A549 (cell line): ENCODE measurements at regions not wholly inside any gene's neighbourhood (a gene's known extent, or its start where the extent isn't known, plus 50 kb on each side); places are given as distances from the start of the nearest gene placed in this dataset.

Experiments used
- ATAC-seq, 2 experiments: fragments of 200-7000 bp in 1 of 2; fragments of >200 bp in 1 of 2; cut with Nextera tagmentation in 1 of 2; cut with Tn5 transposase in 1 of 2; 3 replicates each; pipeline versions ENCODE4 v1.8.0 to v1.9.1; 2018 to 2020; ENCODE audit warnings: mild to moderate bottlenecking in 1 of 2, moderate library complexity in 1 of 2
- CTCF ChIA-PET: fragments of 300-600 bp; sonication (Branson Sonifier 250); formaldehyde crosslinking; extraction: SDS; loops from one replicate; lab custom pipeline; 2021; ENCODE audit warnings: antibody characterized with exemption, inconsistent platforms; lab: Yijun Ruan, JAX
- POLR2A ChIA-PET: fragments of 350-600 bp; formaldehyde crosslinking; extraction: SDS; loops from one replicate; lab custom pipeline; 2021; ENCODE audit warnings: antibody characterized with exemption, inconsistent platforms; lab: Yijun Ruan, JAX
- DNase-seq, 2 experiments: peaks; one replicate each; pipeline versions ENCODE4 v3.0.0 to v3.0.0-alpha.2; 2011 to 2016; ENCODE audit warnings: low read depth in 1 of 2, low spot score in 1 of 2
- FAIRE-seq: peaks from 2 replicates; lab custom pipeline; 2011; peaks lifted over from hg19 to GRCh38; lab: Jason Lieb, UNC
- H3K27ac ChIP-seq, 2 experiments: fragments of >200 bp; sonication (Bioruptor Twin); formaldehyde crosslinking; 3 replicates each; pipeline ENCODE4 v1.5.1; 2016 to 2017
- H3K4me1 ChIP-seq: fragments of >200 bp; sonication (Bioruptor Twin); formaldehyde crosslinking; 3 replicates; pipeline ENCODE4 v1.6.1; 2016
- H3K4me2 ChIP-seq: fragments of >200 bp; sonication (Bioruptor Twin); formaldehyde crosslinking; 3 replicates; pipeline ENCODE4 v1.6.1; 2016
- H3K4me3 ChIP-seq: fragments of >200 bp; sonication (Bioruptor Twin); formaldehyde crosslinking; 3 replicates; pipeline ENCODE4 v1.5.1; 2016
- H3K9me3 ChIP-seq: fragments of >200 bp; sonication (Bioruptor Twin); formaldehyde crosslinking; 3 replicates; pipeline ENCODE4 v1.6.1; 2016
- CHD4 ChIP-seq: fragments of 200-600 bp; sonication (generic); IDR thresholded peaks from 2 replicates; pipeline ENCODE4 v1.6.1; 2016; ENCODE audit warnings: antibody characterized with exemption, mild to moderate bottlenecking, borderline replicate concordance
- EHF ChIP-seq: fragments of 250-450 bp; sonication (Bioruptor Pico); IDR thresholded peaks from 2 replicates; pipeline ENCODE4 v1.5.0; 2020; ENCODE audit warnings: mild to moderate bottlenecking
- EP300 ChIP-seq, 2 experiments: fragments of >200 bp; sonication (Bioruptor Twin); formaldehyde crosslinking; IDR thresholded peaks; 2 replicates in 1 of 2; 3 replicates in 1 of 2; pipeline ENCODE4 v1.6.1; 2016 to 2017
- FOSL2 ChIP-seq, 2 experiments: fragments of 450-650 bp in 1 of 2; fragments of >200 bp in 1 of 2; sonication (Bioruptor Twin) in 1 of 2; formaldehyde crosslinking; IDR thresholded peaks; 2 replicates each; pipeline versions ENCODE4 v1.5.0 to v1.6.1; 2016 to 2020; ENCODE audit warnings: mild to moderate bottlenecking in 1 of 2, moderate library complexity in 1 of 2
- GATA3 ChIP-seq: IDR thresholded peaks from 2 replicates; pipeline ENCODE4 v1.6.1; 2012; ENCODE audit warnings: borderline replicate concordance
- HOXB13 ChIP-seq: fragments of 250-450 bp; sonication (Bioruptor Pico); IDR thresholded peaks from 2 replicates; pipeline ENCODE4 v1.5.0; 2020; ENCODE audit warnings: low read depth, mild to moderate bottlenecking, moderate library complexity
- JUN ChIP-seq, 2 experiments: fragments of >200 bp; sonication (Bioruptor Twin); formaldehyde crosslinking; IDR thresholded peaks; 2 replicates in 1 of 2; 3 replicates in 1 of 2; pipeline ENCODE4 v1.6.1; 2016 to 2017
- JUNB ChIP-seq: fragments of >200 bp; sonication (Bioruptor Twin); formaldehyde crosslinking; IDR thresholded peaks from 2 replicates; pipeline ENCODE4 v1.6.1; 2016
- KDM1A ChIP-seq: fragments of 200-600 bp; sonication (generic); IDR thresholded peaks from 2 replicates; pipeline ENCODE4 v1.6.1; 2016; ENCODE audit warnings: low read depth, mild to moderate bottlenecking
- KDM5A ChIP-seq: fragments of 200-600 bp; sonication (generic); IDR thresholded peaks from 2 replicates; pipeline ENCODE4 v1.6.1; 2016; ENCODE audit warnings: antibody characterized with exemption, mild to moderate bottlenecking
- MAFK ChIP-seq: fragments of 450-650 bp; IDR thresholded peaks from 2 replicates; pipeline ENCODE4 v1.6.1; 2014; ENCODE audit not compliant: partially characterized antibody
- MAZ ChIP-seq: fragments of 150-350 bp; IDR thresholded peaks from 2 replicates; pipeline ENCODE4 v1.6.1; 2014; ENCODE audit warnings: antibody characterized with exemption, low read depth, low read length, borderline replicate concordance
- MYC ChIP-seq: IDR thresholded peaks from 2 replicates; pipeline ENCODE4 v1.6.1; 2012; ENCODE audit warnings: mild to moderate bottlenecking, inconsistent platforms, low read length, improper control_type of control experiment, borderline replicate concordance
- NFE2L2 ChIP-seq: fragments of 150-350 bp; conservative IDR thresholded peaks from 2 replicates; pipeline ENCODE4 v1.6.1; 2014; ENCODE audit warnings: low read length
- RCOR1 ChIP-seq: fragments of 150-350 bp; IDR thresholded peaks from 2 replicates; pipeline ENCODE4 v1.6.1; 2014; ENCODE audit warnings: antibody characterized with exemption, low read length, low read depth
- RFX5 ChIP-seq: fragments of 450-650 bp; IDR thresholded peaks from 2 replicates; pipeline ENCODE4 v1.7.1; 2014; ENCODE audit warnings: antibody characterized with exemption, mild to moderate bottlenecking, moderate library complexity
- RNF2 ChIP-seq: fragments of 200-600 bp; sonication (generic); IDR thresholded peaks from 2 replicates; pipeline ENCODE4 v1.6.1; 2016; ENCODE audit warnings: low read depth, mild to moderate bottlenecking, antibody characterized with exemption, moderate library complexity, borderline replicate concordance
- SMC3 ChIP-seq: fragments of >200 bp; sonication (Bioruptor Twin); formaldehyde crosslinking; IDR thresholded peaks from 3 replicates; pipeline ENCODE4 v1.6.1; 2018; ENCODE audit warnings: inconsistent platforms
- ZC3H11A ChIP-seq: fragments of 450-650 bp; IDR thresholded peaks from 2 replicates; pipeline ENCODE4 v1.6.1; 2014; ENCODE audit warnings: antibody characterized with exemption, mild to moderate bottlenecking
- ZFP36 ChIP-seq: fragments of 450-650 bp; IDR thresholded peaks from 2 replicates; pipeline ENCODE4 v1.6.1; 2014; ENCODE audit warnings: borderline replicate concordance; ENCODE audit not compliant: partially characterized antibody
- WGBS: methylation state at CpG from one replicate; pipeline ENCODE4 v1.1.6; 2017; ENCODE audit errors: missing lambda C conversion rate; 5-methylcytosine and 5-hydroxymethylcytosine counted together
- TF ChIP-seq, protein P1 (sequence below): IDR thresholded peaks from 2 replicates; pipeline ENCODE4 v1.6.1; 2012
- TF ChIP-seq, protein P2 (sequence below): fragments of 150-350 bp; IDR thresholded peaks from 2 replicates; pipeline ENCODE4 v1.6.1; 2014; ENCODE audit warnings: low read depth, mild to moderate bottlenecking, low read length
- TF ChIP-seq, protein P3 (sequence below): fragments of >200 bp; sonication (Bioruptor Twin); formaldehyde crosslinking; IDR thresholded peaks from 2 replicates; pipeline ENCODE4 v1.6.1; 2016
- TF ChIP-seq, protein P4 (sequence below): fragments of 250-450 bp; sonication (Bioruptor Pico); IDR thresholded peaks from 2 replicates; pipeline ENCODE4 v1.5.0; 2020; ENCODE audit warnings: low read depth, mild to moderate bottlenecking, moderate library complexity

DNA sequence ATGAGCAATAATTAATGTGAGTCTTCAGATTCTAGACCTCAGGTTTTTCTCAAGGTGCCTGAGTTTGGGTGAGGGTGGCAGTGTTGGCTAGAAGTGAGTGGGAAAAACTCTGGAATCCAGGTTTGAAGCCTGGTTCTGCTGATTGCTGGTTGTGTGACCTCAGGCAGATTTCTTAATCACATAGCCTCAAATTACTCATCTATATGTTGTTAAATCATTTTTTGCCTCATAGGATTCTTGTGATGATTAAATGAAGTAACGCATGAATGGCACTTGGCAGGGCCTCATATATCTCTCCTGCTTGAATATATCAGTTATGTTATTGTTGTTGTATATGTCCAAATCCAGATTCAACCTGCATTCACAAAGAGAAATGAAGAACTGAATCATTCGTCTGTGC, 60.5 kb downstream of the NR2F2 start:
- POLR2A ChIA-PET = no interaction called here
- no peak overlapping the region for H3K27ac ChIP-seq
- no peak for FAIRE-seq
- no peak overlapping the region for H3K4me3 ChIP-seq
- no peak for ATAC-seq
- DNase-seq = no peak
- H3K9me3 ChIP-seq = no peaks in the 10 kb centered on the region
- no peak overlapping the region for H3K4me2 ChIP-seq
- H3K4me1 ChIP-seq = no peaks in the 10 kb centered on the region
- CTCF ChIA-PET = interaction anchor here (0.6 kb wide), 1 partner anchor 192 kb away, joined by 3 read pairs; no protein-coding TSS in a partner anchor
- no peak for TF ChIP-seq HOXB13 (CRISPR knock-in tag)
- TF ChIP-seq RFX5 = no peak
- no peak for TF ChIP-seq GATA3
- no peak for TF ChIP-seq RCOR1
- TF ChIP-seq CHD4 = no peak
- TF ChIP-seq, protein P1, sequence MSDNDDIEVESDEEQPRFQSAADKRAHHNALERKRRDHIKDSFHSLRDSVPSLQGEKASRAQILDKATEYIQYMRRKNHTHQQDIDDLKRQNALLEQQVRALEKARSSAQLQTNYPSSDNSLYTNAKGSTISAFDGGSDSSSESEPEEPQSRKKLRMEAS = no peak
- TF ChIP-seq KDM5A = no peak
- TF ChIP-seq MAFK = no peak
- TF ChIP-seq, all 56 proteins: peak for 0
- 70% methylated on average over 2 of the region's 2 CpGs for WGBS

DNA sequence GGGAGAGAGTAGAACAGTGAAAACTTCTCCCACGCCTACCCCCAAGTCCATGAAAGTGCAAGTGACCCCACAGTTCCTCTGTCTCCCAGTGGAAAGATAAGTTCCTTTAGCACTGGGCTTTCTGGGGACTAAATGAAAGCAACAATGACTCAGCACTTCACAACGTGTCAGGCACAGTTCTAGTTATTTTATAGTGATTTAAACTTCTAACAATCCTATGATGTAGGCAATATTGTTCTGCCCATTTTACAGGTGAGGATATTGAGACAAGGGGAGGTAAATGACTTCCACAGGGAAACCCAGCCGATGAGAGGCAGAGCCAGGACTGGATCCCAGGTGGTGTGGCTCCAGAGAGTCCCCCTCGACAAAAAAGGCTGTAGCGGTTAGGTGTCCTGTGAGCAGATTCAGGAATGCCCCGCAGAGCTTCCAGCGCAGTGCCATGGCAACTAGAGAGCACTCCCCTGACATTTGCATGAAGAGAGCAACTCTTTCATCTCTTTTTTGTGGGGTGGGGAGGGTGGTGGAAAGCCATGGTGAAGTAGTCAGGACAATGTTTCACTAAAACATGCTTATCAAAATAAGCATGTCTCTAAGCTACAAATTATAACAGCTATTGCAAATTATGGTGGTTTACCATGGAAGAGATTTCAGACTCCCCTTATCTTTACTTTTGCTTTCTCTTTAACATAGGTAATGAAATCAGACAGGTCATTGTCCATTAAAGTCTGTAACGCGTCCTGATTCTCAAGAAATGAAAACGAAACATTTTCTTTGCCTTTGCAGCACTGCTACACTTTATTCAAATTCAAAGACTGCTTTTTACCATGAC, 62.1 kb downstream of the NR2F2 start:
- FAIRE-seq (no peak), ATAC-seq (no peak)

DNA sequence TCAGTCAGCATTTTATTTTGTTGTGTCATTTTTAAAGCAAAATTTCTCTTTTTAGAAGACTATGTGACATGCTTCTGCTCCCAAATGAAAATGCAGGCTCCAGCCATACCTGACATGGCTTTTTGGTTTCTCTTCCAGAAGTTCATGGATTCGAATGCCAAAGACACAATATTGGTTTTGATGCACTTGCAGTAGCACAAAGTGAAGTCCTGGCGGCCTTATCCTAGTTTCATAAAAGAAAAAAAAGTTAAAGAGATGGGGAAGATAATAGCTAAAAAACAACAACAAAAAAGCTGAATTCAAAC, 62.7 kb downstream of the NR2F2 start:
- Histone ChIP-seq H3K4me3 (no peak overlapping the region), H3K4me1 (no peaks in the 10 kb centered on the region), H3K4me2 (no peak overlapping the region), H3K9me3 (no peaks in the 10 kb centered on the region), H3K27ac (no peak overlapping the region)
- TF ChIP-seq KDM5A = no peak
- DNase-seq = no peak
- 35% methylated on average over 2 of the region's 2 CpGs for WGBS
- ChIA-PET POLR2A (no interaction called here), CTCF (no interaction called here)
- ATAC-seq = no peak
- FAIRE-seq = no peak

More for the DNA sequence above, 62.1 kb downstream of the NR2F2 start:
- H3K9me3 ChIP-seq = no peaks in the 10 kb centered on the region
- H3K4me2 ChIP-seq = no peak overlapping the region
- no peak overlapping the region for H3K4me3 ChIP-seq
- DNase-seq = no peak
- peak overlapping the region in 1 of 2 experiments; percentile 41; a peak in 2 of 6 replicates for H3K27ac ChIP-seq
- WGBS = 74% methylated on average over 10 of the region's 10 CpGs
- H3K4me1 ChIP-seq = no peaks in the 10 kb centered on the region
- ChIA-PET POLR2A (no interaction called here), CTCF (no interaction called here)
- TF ChIP-seq RNF2 = no peak
- peak; percentile 92 for TF ChIP-seq NFE2L2
- TF ChIP-seq MAFK = peak; percentile 88
- TF ChIP-seq, all 56 proteins: peak for 2

DNA sequence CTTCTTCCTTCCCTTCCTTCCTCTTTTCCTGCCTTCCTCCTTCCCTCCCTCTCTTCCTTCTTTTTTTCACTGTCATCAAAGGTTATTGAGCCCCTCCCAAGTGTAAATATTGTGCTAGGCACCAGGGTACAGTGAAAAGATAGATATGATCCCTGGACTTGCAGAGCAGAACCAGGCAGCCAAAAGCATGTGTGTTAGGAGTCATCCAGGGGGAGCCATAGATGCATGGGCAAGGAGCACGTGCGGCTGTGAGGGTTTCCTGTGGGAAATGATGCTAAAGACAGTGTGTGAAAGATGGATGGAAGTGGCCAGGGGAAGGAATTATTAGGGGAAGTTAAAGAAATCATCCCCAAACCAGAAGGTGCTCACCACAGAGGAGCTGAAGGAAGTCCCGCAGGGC, 65.2 kb downstream of the NR2F2 start:
- no peaks in the 10 kb centered on the region for H3K9me3 ChIP-seq
- H3K4me3 ChIP-seq = no peak overlapping the region
- ChIA-PET CTCF (interaction anchor here (0.8 to 1.1 kb wide), 2 partner anchors 12 to 25 kb away, joined by 3 read pairs; no protein-coding TSS in a partner anchor), POLR2A (no interaction called here)
- WGBS = 30% methylated on average over 3 of the region's 3 CpGs
- FAIRE-seq (no peak), ATAC-seq (peak in 1 of 2 experiments; percentile 40; a peak in 2 of 6 replicates), DNase-seq (peak in 1 of 2 experiments; percentile 14)
- no peak overlapping the region for H3K4me2 ChIP-seq
- TF ChIP-seq HOXB13 (CRISPR knock-in tag) (no peak), ZC3H11A (no peak), KDM5A (no peak), MAFK (no peak), MYC (no peak)
- TF ChIP-seq, protein P2, sequence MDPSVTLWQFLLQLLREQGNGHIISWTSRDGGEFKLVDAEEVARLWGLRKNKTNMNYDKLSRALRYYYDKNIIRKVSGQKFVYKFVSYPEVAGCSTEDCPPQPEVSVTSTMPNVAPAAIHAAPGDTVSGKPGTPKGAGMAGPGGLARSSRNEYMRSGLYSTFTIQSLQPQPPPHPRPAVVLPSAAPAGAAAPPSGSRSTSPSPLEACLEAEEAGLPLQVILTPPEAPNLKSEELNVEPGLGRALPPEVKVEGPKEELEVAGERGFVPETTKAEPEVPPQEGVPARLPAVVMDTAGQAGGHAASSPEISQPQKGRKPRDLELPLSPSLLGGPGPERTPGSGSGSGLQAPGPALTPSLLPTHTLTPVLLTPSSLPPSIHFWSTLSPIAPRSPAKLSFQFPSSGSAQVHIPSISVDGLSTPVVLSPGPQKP = no peak
- TF ChIP-seq, protein P1 = no peak
- no peaks in the 10 kb centered on the region for H3K4me1 ChIP-seq
- H3K27ac ChIP-seq = no peak overlapping the region

DNA sequence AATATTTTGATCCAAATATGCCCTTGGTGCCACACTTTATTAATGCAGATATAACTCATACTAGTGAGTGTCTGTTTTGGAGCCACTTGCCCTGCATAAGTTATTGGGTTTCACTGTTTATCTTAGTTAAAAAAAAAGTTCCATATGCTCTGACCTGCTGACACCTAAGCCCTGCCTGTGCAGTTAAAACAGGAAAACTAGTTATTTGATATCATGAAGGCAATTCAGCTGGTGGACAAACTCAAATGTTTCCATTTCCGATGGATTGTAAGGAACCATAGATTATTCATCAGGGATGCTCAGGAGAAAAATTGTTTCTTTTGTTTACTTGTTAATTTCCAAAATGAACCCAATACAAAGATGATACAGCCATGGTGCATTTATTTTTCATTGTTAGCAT, 68.3 kb downstream of the NR2F2 start:
- 69% methylated on average over 1 of the region's 1 CpG for WGBS
- Histone ChIP-seq H3K4me2 (no peak overlapping the region), H3K4me3 (no peak overlapping the region), H3K27ac (no peak overlapping the region), H3K9me3 (no peaks in the 10 kb centered on the region), H3K4me1 (no peaks in the 10 kb centered on the region)
- ChIA-PET CTCF (no interaction called here), POLR2A (no interaction called here)
- DNase-seq = no peak
- no peak for ATAC-seq
- FAIRE-seq = no peak
- TF ChIP-seq GATA3 = no peak
- TF ChIP-seq RFX5 = no peak
- no peak for TF ChIP-seq MAZ
- TF ChIP-seq, protein P3, sequence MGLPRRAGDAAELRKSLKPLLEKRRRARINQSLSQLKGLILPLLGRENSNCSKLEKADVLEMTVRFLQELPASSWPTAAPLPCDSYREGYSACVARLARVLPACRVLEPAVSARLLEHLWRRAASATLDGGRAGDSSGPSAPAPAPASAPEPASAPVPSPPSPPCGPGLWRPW = no peak
- no peak for TF ChIP-seq KDM1A
- no peak for TF ChIP-seq JUNB
- TF ChIP-seq ZFP36 = no peak
- TF ChIP-seq, protein P4, sequence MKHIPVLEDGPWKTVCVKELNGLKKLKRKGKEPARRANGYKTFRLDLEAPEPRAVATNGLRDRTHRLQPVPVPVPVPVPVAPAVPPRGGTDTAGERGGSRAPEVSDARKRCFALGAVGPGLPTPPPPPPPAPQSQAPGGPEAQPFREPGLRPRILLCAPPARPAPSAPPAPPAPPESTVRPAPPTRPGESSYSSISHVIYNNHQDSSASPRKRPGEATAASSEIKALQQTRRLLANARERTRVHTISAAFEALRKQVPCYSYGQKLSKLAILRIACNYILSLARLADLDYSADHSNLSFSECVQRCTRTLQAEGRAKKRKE (CRISPR knock-in tag) = no peak
- TF ChIP-seq SMC3 = no peak
- no peak for TF ChIP-seq EP300 (IDR thresholded peaks at IDR 0.05)
- no peak for TF ChIP-seq FOSL2 (IDR thresholded peaks at IDR 0.05)
- TF ChIP-seq FOSL2 (CRISPR knock-in tag; IDR thresholded peaks at IDR 0.05) = no peak
- TF ChIP-seq EHF (CRISPR knock-in tag) = no peak
- no peak for TF ChIP-seq JUN (IDR thresholded peaks at IDR 0.05)
